CD4-positive, alpha-beta T cell treated with Interleukin-15 for 1 hour (primary cell): ENCODE measurements at regions not wholly inside any gene's neighbourhood (a gene's known extent, or its start where the extent isn't known, plus 50 kb on each side); places are given as distances from the start of the nearest gene placed in this dataset.

Experiments used
- DNase-seq: peaks from one replicate; pipeline ENCODE4 v3.0.0-alpha.2; 2020

DNA sequence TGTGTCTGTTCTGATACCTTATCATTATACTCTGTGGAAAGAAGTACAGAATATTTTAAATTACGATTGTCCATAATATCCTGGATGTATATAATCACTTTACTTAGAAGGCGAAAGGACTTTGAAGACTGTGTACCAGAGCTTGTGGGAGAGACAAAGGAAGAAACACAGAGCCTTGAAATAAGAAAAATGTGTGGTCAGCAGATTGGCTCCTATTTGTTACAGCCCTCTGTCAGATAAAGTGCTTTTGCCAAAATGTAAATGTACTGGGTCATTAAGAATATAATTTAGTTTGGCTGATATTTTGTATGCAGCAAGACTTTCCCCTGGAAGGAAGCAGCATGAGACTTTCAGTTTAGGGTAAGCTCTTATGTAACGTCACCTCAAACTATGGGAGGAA lies 443.1 kb downstream of the CCDC85A start:
- no peak for DNase-seq

- DNase-seq, result no peak
Observed at GRCh38 chr2:56630286-56630685, 446.5 kb downstream of the CCDC85A start.

DNA sequence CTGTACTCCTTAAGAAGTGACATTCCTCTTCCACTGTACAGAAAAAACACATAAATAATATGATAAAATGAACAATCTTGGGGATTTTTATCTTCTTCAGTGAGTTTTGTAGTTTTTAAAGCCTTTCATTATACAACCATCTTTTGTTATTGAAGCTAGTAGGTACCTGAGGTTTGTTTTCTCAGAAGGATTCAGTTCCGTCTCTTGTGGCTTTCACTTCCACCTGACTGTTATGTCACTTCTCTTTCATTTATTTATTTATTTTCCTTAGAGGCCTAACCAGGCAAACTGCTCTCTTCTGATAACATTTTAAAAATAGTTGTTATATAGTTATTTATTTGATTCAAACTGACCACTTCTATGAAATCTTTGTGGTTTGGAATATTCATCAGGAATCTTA lies 464.2 kb downstream of the CCDC85A start:
- DNase-seq, result no peak

- DNase-seq, result no peak
Observed at GRCh38 chr2:56648802-56649201, 465.0 kb downstream of the CCDC85A start.

- no peak for DNase-seq
Observed at GRCh38 chr2:56654936-56655335, 471.1 kb downstream of the CCDC85A start.

DNA sequence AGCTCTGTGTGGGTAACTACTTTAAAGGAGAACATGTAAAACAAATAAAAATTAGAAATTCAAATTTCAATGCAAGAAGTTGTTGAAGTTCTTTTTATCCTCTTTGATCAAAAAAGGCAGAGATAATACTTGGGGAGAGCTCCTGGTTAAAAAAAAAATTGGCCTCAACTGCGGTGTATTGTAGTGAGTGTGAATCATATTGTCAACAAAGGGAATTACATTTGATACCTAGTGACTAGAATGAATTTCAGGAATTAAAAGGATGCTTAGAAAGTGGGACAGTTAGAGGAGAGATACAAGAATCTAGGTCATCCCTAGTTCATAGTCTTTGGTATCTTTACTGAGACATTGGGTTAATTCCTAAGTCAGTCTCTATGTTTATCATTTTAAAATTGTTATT lies 473.0 kb downstream of the CCDC85A start:
- no peak for DNase-seq

GRCh38 chr2:56666777-56667176 lies 483.0 kb downstream of the CCDC85A start:
- no peak for DNase-seq

DNA sequence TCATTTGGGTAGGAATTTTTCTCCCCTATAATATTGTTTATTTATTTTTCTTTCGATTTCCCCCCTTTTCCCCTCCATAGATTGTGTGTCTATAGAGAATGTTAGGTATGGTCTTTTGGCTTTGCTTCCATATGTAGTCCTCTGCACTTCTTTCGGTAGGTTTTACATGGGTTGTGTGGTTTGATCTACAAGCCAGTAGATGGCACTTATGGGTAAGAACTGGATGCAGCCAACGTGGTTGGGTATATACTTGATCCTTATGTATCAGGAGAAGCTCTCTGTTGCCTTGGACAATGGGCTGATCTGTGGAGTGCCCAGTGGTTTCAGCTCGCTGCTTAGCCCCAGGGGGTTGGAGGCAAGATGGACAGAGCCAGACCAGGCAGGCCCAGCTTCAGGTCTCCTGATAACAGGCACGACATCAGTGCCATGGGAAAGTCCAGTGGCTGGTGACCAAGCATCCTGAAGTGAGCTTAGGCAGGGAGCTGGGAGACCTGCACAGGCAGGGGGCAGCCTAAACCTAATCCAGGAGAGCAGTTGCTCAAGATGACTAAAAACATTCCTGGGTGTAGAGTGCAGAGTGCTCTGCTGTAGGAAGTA lies 488.3 kb downstream of the CCDC85A start:
- DNase-seq, result no peak

DNA sequence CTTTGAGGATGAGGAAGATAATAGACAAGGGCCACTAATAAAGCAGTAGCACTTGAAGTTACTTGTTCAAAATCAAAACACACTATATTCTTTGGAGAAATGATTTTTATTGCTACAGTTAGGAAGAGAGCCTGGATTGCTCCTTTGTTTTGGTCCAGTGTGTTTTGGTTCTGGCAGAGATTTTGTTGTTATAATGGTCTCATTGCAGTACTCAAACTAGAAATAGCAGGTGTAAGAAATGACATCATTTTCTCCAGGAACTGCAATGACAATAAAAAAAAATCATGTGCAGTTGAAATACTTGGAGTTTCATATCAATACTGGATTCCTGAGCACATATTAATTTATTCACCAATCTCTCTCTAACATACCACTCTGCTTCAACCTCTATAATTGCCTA lies 490.3 kb downstream of the CCDC85A start:
- DNase-seq, result no peak

DNA sequence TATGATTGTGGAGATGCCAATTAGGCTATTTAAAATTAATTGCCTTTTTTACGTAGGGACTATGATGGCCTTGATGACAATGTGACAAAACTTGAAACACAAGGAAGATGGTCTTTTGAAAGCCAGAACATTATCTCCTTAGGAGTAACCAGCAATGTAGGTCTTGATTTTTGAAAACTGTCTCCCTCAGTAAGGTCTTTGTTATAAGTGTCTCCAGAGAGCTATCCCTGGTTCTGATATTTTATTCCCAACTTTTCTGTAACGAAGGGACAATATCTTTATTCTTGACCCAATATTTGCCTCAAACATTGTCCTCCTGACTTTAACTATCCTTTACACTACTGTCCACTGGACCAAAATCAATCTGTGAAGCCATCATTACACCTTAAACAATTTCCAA lies 493.2 kb downstream of the CCDC85A start:
- DNase-seq, result no peak

- no peak for DNase-seq
Observed at GRCh38 chr2:56680971-56681631, 497.3 kb downstream of the CCDC85A start.

DNA sequence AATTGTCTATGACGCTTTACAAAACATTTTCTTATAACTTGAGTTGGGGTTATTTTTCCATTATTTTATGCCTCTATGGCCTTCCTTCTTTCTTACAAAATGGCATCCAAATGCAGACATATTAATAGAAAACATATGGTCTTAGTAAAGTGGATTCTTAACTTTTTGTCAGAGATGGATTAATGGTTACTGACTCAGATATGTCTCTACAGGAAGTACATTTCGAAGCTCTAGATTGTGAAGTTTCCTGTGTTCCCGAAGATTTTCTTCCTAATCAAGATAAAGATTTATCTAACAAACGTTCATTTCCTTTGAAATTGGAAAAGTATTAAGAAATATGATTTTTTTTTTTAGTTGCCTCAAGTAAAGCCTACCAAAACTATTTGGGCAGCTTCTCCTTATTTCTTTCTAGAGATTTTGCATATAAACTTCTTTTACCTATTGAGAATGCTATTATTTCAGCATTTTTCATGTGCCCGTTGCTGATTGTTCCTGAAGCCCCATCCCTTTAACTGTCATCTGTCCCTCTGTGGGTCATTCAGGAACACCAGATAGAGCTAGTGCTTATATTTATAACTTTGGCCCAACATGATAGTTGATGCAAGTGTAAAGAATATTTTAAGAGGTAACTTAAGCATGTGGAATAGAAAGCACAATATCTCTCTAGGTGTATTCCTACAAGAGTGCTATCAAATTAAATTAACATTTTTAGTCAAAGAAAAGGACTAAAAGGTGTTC lies 498.0 kb downstream of the CCDC85A start:
- DNase-seq, result no peak

DNA sequence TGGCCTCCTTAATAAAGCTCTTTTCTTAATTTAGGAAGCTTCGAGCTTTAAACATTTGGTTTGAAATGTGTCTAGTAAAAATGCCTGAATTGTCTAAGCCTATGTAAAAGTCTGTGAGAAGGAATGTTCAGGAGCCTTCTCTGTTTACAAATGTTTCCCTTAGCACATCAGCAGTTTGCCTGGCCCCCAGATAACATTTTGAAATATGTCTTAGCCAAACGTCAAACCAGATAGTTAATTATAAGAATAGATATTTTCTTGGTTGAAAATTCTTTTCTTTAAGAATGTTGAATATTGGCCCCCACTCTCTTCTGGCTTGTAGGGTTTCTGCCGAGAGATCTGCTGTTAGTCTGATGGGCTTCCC lies 498.6 kb downstream of the CCDC85A start:
- DNase-seq, result no peak

DNA sequence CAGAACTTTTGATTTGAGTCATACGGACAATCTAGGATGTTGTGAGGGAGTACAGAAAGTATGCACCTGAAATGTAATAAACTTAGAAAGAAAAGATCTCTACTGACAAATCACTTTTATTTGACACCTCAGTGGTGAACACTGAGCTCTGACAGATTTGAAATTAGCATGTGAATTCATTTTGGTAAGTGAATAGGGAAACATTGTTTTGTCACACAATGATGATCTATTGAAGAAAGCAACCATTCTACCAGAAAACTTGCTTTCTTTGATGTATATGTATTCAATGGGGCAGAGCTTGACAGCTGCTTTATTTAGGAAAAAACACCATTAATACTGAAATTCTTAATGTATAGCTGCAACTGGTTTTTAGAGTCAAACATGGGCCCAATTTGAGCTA lies 500.5 kb downstream of the CCDC85A start:
- DNase-seq, result no peak

GRCh38 chr2:56685205-56685604 lies 501.4 kb downstream of the CCDC85A start:
- DNase-seq, result no peak

- no peak for DNase-seq
Observed at GRCh38 chr2:56687169-56687568, 503.4 kb downstream of the CCDC85A start.

- no peak for DNase-seq
Observed at GRCh38 chr2:56688661-56689060, 504.9 kb downstream of the CCDC85A start.

GRCh38 chr2:56693501-56693900 lies 509.7 kb downstream of the CCDC85A start:
- DNase-seq, result no peak

- DNase-seq, result no peak
Observed at GRCh38 chr2:56703001-56703400, 519.2 kb downstream of the CCDC85A start.

GRCh38 chr2:56705713-56706112 lies 521.9 kb downstream of the CCDC85A start:
- DNase-seq, result no peak

DNA sequence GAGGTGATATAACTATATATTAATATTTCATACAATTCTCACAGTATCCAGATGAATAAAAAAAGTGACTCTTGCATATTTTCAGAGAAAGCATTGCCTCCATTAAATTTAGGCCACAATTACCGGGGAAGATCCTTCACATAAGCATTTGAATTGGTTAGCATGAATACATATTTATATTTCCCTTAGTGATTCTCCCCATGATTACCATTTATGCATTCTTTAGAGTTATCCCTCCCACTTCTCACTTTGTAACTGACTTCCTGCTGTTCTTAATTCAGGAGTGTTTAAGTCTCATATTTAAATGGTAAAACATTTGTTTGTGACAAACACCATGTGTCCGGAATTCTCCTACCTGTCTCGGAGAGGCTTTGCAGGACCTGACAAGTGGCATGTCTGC lies 523.4 kb downstream of the CCDC85A start:
- no peak for DNase-seq

DNA sequence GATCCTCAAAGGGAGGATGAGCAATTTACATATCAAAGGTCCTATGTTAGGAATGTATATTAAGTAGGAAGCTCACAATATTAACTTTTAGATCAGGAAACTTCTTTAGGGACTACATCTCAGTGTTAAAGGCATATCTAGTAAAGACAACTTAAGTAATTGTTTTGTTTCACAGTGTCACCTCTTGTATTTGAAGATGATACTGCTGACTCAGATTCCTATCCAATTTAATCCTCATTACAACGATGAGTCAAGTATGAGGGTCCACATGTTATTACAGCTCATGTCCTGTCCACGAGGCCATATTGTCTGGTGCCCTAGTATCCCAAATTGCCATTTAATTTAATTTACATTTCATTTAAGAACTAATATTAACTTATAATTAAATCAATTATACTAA lies 523.9 kb downstream of the CCDC85A start:
- no peak for DNase-seq

DNA sequence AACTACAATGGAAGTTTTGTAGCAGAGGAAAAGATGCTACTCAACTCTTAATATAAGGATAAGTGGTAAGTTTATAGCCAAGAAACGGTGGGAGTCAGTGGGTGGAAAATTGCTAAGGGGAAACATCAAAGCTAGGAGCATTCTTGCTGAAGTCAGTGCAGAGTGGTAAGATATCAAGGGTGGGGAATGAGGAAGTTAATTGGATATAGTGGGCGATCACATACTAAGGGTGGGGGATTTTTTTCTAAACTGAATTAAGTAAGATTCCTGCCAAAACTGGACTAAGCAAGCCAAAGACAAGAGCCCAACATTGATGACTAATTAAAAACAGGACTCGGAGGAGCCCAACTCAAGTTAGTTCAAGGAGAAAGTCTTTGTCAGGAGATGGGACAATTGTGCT lies 525.4 kb downstream of the CCDC85A start:
- DNase-seq, result no peak

GRCh38 chr2:56713161-56713676 lies 529.4 kb downstream of the CCDC85A start:
- DNase-seq, result no peak
